ENCODE measurements at regions not wholly inside any gene's neighbourhood (a gene's known extent, or its start where the extent isn't known, plus 50 kb on each side); places are given as distances from the start of the nearest gene placed in this dataset.

DNA sequence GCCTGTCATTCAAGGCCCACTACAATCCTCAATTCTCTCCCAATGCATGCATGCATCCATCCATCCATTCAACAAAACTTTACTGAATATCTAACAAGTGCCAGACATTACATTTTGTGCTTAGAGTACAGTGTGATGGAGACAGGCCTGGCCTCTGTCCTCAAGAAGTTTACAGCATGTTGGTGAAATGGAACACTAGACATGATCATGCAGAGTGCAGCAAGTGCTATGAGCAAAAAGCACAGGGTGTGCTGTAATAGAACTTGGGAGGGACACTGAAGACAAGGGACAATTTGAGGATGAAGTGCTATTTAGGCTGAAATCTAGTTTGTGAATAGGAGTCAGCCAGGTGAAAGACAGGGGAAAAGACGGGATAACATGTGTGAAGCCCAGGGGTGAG is 347.8 kb downstream of the PTEN start (continued):
- TF ChIP-seq, protein P1, sequence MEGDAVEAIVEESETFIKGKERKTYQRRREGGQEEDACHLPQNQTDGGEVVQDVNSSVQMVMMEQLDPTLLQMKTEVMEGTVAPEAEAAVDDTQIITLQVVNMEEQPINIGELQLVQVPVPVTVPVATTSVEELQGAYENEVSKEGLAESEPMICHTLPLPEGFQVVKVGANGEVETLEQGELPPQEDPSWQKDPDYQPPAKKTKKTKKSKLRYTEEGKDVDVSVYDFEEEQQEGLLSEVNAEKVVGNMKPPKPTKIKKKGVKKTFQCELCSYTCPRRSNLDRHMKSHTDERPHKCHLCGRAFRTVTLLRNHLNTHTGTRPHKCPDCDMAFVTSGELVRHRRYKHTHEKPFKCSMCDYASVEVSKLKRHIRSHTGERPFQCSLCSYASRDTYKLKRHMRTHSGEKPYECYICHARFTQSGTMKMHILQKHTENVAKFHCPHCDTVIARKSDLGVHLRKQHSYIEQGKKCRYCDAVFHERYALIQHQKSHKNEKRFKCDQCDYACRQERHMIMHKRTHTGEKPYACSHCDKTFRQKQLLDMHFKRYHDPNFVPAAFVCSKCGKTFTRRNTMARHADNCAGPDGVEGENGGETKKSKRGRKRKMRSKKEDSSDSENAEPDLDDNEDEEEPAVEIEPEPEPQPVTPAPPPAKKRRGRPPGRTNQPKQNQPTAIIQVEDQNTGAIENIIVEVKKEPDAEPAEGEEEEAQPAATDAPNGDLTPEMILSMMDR (IDR thresholded peaks at IDR 0.05; ENCODE audit: control extremely low read depth in 1 of 3, insufficient read depth in 1 of 3, low read depth in 1 of 3, low read length in 3 of 3) = no peak
- TF ChIP-seq, protein P2, sequence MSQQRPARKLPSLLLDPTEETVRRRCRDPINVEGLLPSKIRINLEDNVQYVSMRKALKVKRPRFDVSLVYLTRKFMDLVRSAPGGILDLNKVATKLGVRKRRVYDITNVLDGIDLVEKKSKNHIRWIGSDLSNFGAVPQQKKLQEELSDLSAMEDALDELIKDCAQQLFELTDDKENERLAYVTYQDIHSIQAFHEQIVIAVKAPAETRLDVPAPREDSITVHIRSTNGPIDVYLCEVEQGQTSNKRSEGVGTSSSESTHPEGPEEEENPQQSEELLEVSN (IDR thresholded peaks at IDR 0.05) = no peak

Data from H1 (cell line).